Keratinocyte (primary cell): ENCODE measurements at regions not wholly inside any gene's neighbourhood (a gene's known extent, or its start where the extent isn't known, plus 50 kb on each side); places are given as distances from the start of the nearest gene placed in this dataset.

Experiments used
- DNase-seq: peaks from one replicate; pipeline ENCODE4 v3.0.0-alpha.2; 2011; ENCODE audit warnings: low read depth, missing footprints, low spot score
- FAIRE-seq: peaks from 2 replicates; lab custom pipeline; 2011; peaks lifted over from hg19 to GRCh38; lab: Jason Lieb, UNC
- H2AFZ ChIP-seq: 2 replicates; pipeline ENCODE4 v1.6.0; 2012; ENCODE audit warnings: low read length, control low read depth, inconsistent platforms; ENCODE audit not compliant: control insufficient read depth
- H3K27ac ChIP-seq: 2 replicates; pipeline ENCODE4 v1.5.1; 2011; ENCODE audit warnings: low read length; ENCODE audit not compliant: control insufficient read depth, insufficient read depth
- H3K27me3 ChIP-seq: 3 replicates; pipeline ENCODE4 v1.6.0; 2011; ENCODE audit warnings: low read length; ENCODE audit not compliant: control insufficient read depth, insufficient read depth; ENCODE audit errors: extremely low read depth
- H3K36me3 ChIP-seq, 2 experiments: 2 replicates in 1 of 2; 3 replicates in 1 of 2; pipeline ENCODE4 v1.5.1; 2011; ENCODE audit warnings: low read length in 2 of 2, mild to moderate bottlenecking in 1 of 2; ENCODE audit not compliant: control insufficient read depth in 2 of 2, insufficient read depth in 2 of 2; ENCODE audit errors: extremely low read depth in 1 of 2
- H3K4me1 ChIP-seq: 3 replicates; pipeline ENCODE4 v1.5.1; 2011; ENCODE audit warnings: low read length; ENCODE audit not compliant: control insufficient read depth, insufficient read depth; ENCODE audit errors: extremely low read depth
- H3K4me2 ChIP-seq: 3 replicates; pipeline ENCODE4 v1.6.0; 2011; ENCODE audit warnings: low read depth, low read length; ENCODE audit not compliant: control insufficient read depth, insufficient read depth; ENCODE audit errors: extremely low read depth
- H3K4me3 ChIP-seq, 3 experiments: fragments of 200-600 bp in 1 of 3; sonication (generic) in 1 of 3; 2 replicates in 2 of 3; 3 replicates in 1 of 3; pipeline ENCODE4 v1.5.1; 2011 to 2016; ENCODE audit warnings: low read length in 3 of 3, mild to moderate bottlenecking in 3 of 3, control low read depth in 2 of 3, inconsistent platforms in 1 of 3, low read depth in 1 of 3, mixed read lengths in 1 of 3, mixed run types in 1 of 3, moderate library complexity in 1 of 3; ENCODE audit not compliant: control insufficient read depth in 2 of 3, insufficient read depth in 2 of 3; ENCODE audit errors: extremely low read depth in 1 of 3
- H3K79me2 ChIP-seq: 2 replicates; pipeline ENCODE4 v1.6.0; 2012; ENCODE audit warnings: low read length; ENCODE audit not compliant: control insufficient read depth, insufficient read depth
- H3K9ac ChIP-seq: 3 replicates; pipeline ENCODE4 v1.6.0; 2011; ENCODE audit warnings: low read length; ENCODE audit not compliant: control insufficient read depth, insufficient read depth; ENCODE audit errors: extremely low read depth
- H3K9me1 ChIP-seq: 3 replicates; pipeline ENCODE4 v1.6.0; 2011; ENCODE audit warnings: low read length; ENCODE audit not compliant: control insufficient read depth, insufficient read depth; ENCODE audit errors: extremely low read depth
- H3K9me3 ChIP-seq: 2 replicates; pipeline ENCODE4 v1.5.1; 2012; ENCODE audit warnings: low read depth, low read length; ENCODE audit not compliant: control insufficient read depth
- H4K20me1 ChIP-seq: 3 replicates; pipeline ENCODE4 v1.6.0; 2011; ENCODE audit warnings: low read length; ENCODE audit not compliant: control insufficient read depth, insufficient read depth; ENCODE audit errors: extremely low read depth
- CTCF ChIP-seq, 3 experiments: IDR thresholded peaks in 1 of 3; conservative IDR thresholded peaks in 1 of 3; optimal IDR thresholded peaks in 1 of 3; 2 replicates in 2 of 3; 3 replicates in 1 of 3; pipeline versions ENCODE3 to v1.5.1; 2011; ENCODE audit warnings: low read length in 3 of 3, mild to moderate bottlenecking in 3 of 3, moderate library complexity in 2 of 3, control low read depth in 1 of 3, inconsistent platforms in 1 of 3; ENCODE audit not compliant: insufficient read depth in 2 of 3; ENCODE audit errors: extremely low read depth in 1 of 3
- EZH2 ChIP-seq: IDR thresholded peaks from one replicate; pipeline ENCODE4 v1.6.1; 2012; ENCODE audit warnings: inconsistent platforms, mild to moderate bottlenecking, low read length, moderate library complexity
- dilution Hi-C: fragments of 300-500 bp; cut with MboI; formaldehyde crosslinking; loops from one replicate; pipeline ENCODE4 v1.7.0; 2020; ENCODE audit warnings: low sequenced_read_pairs; ENCODE audit not compliant: extremely low pct_ligation_motif_present

- no peak overlapping the region for H3K27ac ChIP-seq
- no peaks in the 10 kb centered on the region for H3K79me2 ChIP-seq
- dilution Hi-C loops: no loop called here
- H3K4me1 ChIP-seq: no peaks in the 10 kb centered on the region
- H3K9me3 ChIP-seq: peaks cover 2% of the 10 kb centered on the region
- no peaks in the 10 kb centered on the region for H3K9me1 ChIP-seq
- H3K4me2 ChIP-seq: no peak overlapping the region
- FAIRE-seq (no peak), DNase-seq (no peak)
- no peak overlapping the region for H2AFZ ChIP-seq
- no peak for TF ChIP-seq EZH2
- TF ChIP-seq CTCF (optimal IDR thresholded peaks at IDR 0.05 in 1 of 3, IDR thresholded peaks at IDR 0.05 in 1 of 3, conservative IDR thresholded peaks at IDR 0.05 in 1 of 3; ENCODE audit: extremely low read depth in 1 of 3, insufficient read depth in 2 of 3, low read length in 3 of 3): no peak
- H4K20me1 ChIP-seq: no peaks in the 10 kb centered on the region
- no peaks in the 10 kb centered on the region for H3K27me3 ChIP-seq
- H3K9ac ChIP-seq: no peak overlapping the region
- no peaks in the 10 kb centered on the region for H3K36me3 ChIP-seq
- H3K4me3 ChIP-seq: no peak overlapping the region
Observed at GRCh38 chr1:5478156-5478695, 514.0 kb downstream of the NPHP4 start.

- Histone ChIP-seq H3K4me1 (no peaks in the 10 kb centered on the region), H3K4me2 (no peak overlapping the region), H3K27me3 (no peaks in the 10 kb centered on the region), H2AFZ (no peak overlapping the region), H3K9me3 (peaks cover 2% of the 10 kb centered on the region), H3K36me3 (no peaks in the 10 kb centered on the region), H4K20me1 (no peaks in the 10 kb centered on the region), H3K79me2 (no peaks in the 10 kb centered on the region), H3K9ac (no peak overlapping the region), H3K9me1 (no peaks in the 10 kb centered on the region), H3K4me3 (no peak overlapping the region), H3K27ac (no peak overlapping the region)
- FAIRE-seq (no peak), DNase-seq (no peak)
- dilution Hi-C loops: no loop called here
- TF ChIP-seq CTCF (optimal IDR thresholded peaks at IDR 0.05 in 1 of 3, IDR thresholded peaks at IDR 0.05 in 1 of 3, conservative IDR thresholded peaks at IDR 0.05 in 1 of 3; ENCODE audit: extremely low read depth in 1 of 3, insufficient read depth in 2 of 3, low read length in 3 of 3): no peak
- TF ChIP-seq EZH2: no peak
Observed at GRCh38 chr1:5477716-5478115, 514.5 kb downstream of the NPHP4 start.
